ENCODE measurements at regions not wholly inside any gene's neighbourhood (a gene's known extent, or its start where the extent isn't known, plus 50 kb on each side); places are given as distances from the start of the nearest gene placed in this dataset.

DNA sequence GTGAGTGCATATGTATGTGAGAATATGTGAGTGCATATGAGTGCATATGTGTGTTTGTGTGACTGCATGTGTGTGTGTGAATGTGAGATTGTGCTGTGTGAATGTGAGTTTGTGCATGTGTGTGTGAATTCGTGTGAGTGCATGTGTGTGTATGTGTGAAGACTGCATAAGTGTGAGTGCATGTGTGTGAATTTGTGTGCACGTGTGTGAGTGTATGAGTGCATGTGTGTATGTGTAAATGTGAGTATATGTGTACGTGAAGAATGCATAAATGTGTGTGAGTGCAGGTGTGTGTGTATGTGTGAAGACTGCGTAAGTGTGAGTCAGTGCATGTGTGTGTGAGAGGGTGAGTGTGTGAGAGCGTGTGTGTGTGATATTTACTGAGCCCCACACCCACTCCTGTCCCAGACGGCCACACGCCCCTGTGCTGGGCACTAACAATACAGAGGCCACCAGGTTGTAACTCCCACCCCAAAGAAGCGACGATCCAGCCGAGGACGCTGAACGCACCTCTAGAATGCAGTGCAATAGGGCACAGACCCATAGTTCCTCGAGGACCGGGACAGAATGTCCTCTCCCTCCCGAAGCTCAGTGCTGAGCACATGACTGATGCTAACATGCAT is 97.8 kb downstream of the C16orf95 start:
- no peak for DNase-seq

- DNase-seq, result no peak
These were observed 95.6 kb downstream of the C16orf95 start for GRCh38 chr16:87221633-87222032.

DNA sequence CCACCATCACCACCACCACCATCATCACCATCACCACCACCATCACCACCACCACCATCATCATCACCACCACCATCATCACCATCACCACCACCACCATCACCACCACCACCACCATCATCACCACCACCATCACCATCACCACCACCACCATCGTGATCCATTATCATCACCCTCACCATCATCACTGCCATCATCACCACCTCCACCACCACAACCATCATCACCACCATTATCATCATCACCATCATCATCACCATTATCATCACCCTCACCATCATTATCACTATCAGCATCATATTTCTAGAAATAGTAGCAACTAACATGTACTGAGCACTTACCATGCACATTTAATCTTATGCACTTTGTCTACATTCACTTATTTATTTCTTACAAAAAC is 94.9 kb downstream of the C16orf95 start:
- no peak for DNase-seq

DNA sequence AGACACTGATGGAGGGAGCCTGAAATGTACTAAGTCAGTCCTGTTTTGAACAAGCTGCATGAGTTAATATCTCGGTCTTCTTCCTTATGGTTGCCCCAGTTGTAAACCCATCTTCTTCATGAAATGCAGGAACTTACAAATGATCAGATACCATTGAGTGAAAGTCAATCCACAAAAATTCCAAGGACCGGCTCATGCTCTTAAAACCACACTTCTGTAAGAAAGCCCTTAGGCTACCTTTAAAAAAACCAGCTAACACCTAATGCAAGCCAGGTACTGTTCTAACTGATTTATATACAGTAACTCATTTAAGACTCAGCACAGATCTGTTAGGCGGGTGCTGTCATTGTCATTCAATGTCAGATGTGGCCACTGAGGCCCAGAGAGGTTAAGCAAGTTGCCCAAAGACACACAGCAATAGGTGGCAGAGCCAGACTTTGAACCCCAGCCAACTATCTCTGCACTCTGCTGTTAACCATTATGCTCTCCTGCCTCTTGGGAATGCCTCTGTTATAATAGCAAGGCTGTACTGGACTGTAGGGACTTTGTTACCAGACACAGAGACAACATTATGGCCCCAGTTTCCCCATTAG is 93.4 kb downstream of the C16orf95 start:
- DNase-seq, result no peak

GRCh38 chr16:87226926-87227295 is 90.3 kb downstream of the C16orf95 start:
- DNase-seq, result no peak

DNA sequence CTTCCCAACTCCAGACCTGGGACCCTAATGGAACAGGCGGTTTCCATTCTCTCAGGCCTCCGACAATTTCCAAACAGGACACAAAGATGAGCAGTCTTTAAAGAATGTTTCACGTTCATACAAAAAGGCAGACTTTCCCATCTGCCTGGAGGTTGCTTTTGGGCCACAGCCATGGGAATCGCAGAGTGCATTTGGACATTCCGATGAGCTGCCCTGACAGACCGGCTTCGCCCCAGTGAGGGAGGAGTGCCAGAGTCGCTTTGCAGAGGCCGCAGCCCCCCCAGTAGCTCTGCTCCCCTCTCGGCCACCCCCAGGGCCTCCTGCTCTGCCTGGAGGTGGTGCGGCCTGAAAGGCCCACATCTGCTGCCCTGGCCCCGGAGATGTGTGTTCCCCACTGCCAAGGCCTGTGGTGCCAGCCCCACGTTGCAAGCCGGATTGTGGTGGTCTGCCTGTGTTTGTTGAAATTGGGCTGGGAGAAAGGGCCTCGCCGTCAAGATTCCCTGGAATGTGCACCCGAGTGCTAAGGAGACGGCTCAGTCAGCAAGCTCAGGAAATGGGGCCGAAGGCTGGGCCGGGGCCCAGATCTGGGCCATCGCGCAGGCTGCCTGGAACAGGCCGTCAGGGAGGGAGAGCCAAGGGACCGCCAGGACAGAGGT is 89.8 kb downstream of the C16orf95 start:
- no peak for DNase-seq

DNA sequence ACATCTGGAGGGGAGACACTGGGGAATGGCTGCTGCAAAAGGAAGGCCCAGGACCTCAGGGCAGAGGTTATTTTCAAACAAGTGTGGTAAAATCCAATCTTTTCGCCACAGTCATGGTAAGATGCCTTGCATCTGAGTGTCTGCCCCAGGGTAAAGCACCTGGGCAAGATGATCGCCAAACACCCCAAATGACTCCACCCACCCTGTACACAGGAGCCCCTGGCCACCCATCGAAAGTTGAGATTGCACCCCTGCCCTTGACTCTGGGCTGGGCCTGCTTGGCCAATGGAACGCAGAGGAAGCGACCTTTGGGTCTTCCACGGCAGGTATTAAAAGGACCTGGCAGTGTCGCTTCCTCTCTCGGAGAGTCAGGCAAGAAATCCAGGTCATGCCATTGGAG is 88.8 kb downstream of the C16orf95 start:
- DNase-seq, result no peak

DNA sequence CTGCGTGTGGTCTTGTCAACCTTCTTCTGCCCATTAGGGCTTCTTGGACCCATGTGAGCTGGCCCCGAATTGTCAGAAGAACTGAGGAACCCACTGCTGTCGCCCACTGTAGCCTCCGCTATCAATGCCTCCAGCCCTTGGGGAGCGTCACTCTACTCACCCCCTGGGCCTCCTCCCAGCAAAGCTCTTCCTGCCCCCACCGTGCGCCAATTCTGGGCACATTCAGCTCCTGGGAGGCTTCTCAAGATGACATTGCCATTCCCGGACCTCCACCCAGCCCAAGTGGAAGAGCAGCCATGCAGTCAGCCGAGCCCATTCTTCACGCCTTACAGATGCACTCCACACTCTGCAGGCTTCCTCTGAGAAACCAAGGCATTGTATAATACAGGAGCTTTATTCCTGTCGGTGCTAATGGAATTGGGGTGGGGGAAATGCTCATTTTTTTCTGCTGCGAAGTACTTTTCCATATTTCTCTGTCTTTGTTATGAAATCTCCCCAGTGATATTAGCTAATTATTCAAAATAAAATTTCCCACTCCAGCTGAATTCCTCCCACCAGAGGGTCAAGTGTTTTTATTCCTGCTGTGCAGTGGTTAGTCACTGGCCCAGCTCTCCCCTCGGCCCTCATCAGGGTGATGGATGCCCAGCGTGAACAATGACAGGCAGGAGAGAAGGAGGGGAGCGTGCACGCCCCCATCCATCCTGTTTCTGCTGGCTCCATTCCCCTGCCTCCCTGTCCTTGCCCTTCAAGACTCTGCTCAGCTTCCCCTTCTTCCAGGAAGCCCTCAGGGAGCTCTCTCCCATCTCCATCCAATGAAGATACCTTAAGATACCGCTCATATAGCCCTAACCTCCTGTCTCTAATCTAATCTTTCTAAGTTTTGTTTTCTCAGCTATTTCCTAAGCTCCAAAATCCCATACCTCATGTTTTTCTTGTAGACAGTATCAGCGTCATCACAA is 87.7 kb downstream of the C16orf95 start:
- no peak for DNase-seq

GRCh38 chr16:87230571-87230970 is 86.6 kb downstream of the C16orf95 start:
- DNase-seq, result no peak

GRCh38 chr16:87231295-87231694 is 85.9 kb downstream of the C16orf95 start:
- DNase-seq, result no peak

- DNase-seq, result no peak
These were observed 85.3 kb downstream of the C16orf95 start for GRCh38 chr16:87231911-87232310.

- no peak for DNase-seq
These were observed 83.3 kb downstream of the C16orf95 start for GRCh38 chr16:87233928-87234327.

DNA sequence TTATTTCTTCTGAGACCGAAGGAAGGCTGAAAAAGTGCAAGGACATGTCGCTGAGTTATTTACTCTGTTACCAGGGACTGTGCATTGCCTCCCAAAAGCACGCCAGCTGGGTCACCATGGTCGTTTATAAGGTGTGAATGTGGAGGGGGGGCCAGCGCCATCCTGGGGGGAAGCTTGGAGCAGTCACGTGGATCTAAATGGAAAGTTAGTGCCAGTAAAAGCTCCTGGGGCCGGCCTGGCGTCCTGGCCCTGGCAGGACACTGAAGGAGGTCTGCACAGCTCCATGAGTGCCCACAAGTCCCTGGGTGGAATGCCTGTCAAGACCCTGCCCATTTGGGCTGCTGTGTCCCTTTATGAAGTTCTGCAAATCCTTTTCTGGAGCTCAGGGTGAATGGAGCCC is 82.6 kb downstream of the C16orf95 start:
- no peak for DNase-seq

DNA sequence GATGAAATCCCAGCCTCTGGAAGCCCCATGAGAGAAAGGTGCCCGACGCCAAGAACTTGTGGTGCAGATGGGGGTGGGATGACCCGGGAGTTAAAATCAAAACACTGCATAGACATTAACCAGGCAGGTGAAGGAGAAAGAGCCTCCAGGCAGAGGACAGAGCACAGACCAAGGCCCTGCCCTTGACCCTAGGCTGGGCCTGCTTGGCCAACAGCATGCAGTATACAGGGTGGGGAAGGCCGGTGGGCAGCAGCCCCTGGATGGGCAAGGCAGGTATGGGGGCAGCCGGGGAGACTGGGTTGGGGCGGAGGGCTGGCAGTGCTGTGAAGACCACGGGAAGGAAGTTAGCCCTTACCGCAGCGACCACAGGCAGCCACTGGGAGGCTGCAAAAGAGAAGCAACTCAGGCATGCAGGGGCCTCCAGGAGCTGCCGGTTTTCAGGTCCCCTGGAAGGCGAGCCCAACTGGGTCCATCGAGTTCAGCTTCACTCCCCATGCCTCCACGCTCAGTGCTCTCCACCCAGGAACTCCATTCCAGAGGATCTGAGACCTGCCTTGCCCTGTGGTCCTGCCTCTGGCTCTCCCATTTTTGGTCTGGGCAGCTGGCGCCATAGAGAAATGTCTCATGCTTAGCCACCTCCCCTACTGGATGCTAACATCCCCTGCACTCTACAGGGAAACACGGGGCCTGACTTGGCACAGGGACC is 81.2 kb downstream of the C16orf95 start:
- no peak for DNase-seq

DNA sequence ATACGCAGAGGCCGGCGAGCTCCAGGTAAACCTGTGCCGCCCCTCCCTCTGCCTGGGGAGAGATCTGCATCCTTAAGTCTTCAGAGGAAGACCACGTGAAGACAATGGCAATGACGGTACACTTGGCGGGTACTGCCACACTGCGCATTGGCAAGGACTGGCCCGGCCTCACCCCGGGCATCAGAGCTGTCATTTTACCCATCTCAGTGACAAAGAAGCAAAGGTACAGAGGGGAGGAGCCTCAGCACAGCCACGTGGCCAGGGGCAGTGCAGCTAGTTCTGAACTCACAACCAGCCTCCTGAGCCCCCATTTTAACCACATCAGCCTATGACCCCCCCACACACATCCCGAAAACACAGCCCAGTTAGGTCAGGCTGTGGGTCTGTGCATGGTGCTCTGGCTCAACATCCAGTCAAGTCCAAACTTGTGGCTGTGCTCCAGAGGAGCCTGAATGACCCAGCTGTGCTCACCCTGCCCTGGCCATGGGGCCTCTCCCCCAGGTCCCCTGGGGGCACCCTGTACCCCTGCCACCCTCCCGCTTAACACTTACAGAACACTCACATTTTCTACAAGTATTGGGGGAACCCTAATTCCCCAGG is 80.6 kb downstream of the C16orf95 start:
- DNase-seq, result no peak

- no peak for DNase-seq
These were observed 78.9 kb downstream of the C16orf95 start for GRCh38 chr16:87238361-87238715.

- no peak for DNase-seq
These were observed 77.6 kb downstream of the C16orf95 start for GRCh38 chr16:87239545-87239944.

DNA sequence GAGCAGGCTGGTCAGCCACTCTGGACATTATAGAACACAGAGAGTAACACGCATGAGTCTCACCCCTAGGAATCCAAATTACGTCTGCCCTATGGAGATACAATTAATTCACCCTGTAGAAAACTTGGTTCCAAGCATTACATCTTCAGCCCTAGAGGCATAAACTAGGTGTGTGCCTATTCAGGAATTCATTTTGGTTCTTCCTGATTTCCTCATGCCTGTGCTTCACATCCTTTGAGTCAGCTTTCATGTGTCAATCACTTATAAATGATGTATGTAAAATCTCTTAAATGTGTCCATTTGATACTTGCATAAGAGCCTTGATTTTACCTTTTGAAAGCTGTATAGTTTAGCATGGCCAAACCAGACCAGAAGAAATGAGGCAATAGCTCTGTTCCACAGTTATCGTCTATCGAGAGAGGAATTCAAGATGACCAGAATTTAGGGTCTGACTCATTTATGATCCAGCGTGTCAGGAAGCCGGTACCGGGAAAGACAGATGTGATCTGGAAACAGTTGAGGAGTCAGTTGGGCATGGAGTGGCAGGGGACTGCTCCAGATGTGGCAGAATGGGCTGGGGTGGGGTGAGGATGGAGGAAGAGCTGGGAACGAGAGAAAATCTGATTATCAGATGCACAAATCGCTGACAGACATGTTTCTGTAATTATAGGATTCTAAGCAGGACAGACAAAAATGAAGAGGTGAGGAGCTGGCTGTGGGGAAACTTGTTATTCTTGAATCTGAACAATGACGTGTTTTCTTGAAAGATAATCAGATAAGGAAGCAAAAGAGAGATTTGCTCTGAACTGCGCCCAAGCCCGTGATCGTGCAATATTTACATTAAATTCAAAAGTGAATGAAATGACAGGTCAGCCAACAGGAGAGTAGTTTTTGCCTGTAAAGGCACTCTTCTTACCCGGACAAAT is 76.7 kb downstream of the C16orf95 start:
- DNase-seq, result no peak

- DNase-seq, result no peak
These were observed 75.9 kb downstream of the C16orf95 start for GRCh38 chr16:87241137-87241771.

- DNase-seq, result no peak
These were observed 73.7 kb downstream of the C16orf95 start for GRCh38 chr16:87243478-87243877.

All from activated naive CD4-positive, alpha-beta T cell treated with Interleukin-2 at 50 U/mL for 16 hours (primary cell).